ENCODE measurements at regions not wholly inside any gene's neighbourhood (a gene's known extent, or its start where the extent isn't known, plus 50 kb on each side); places are given as distances from the start of the nearest gene placed in this dataset.

DNA sequence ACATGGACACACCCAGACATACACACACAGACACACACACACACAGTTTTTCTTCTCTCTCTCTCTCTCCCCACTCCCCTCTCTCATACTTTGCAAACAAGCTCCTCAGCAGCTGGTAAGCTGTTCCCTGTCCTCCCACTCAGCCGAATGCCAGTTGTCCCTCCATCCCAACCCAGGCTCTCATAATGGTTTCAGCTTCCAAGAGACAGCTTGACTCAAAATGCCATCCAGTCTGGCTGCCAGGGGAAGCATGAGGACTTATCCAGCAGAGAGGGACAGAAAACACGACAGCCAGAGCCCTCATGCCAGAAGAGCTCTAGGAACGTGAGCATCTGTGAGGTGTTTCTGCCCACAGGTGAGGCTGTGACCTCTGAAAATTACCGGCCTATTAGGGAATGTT is 112.6 kb upstream of the SPDL1 start:
- TF ChIP-seq, protein P1, sequence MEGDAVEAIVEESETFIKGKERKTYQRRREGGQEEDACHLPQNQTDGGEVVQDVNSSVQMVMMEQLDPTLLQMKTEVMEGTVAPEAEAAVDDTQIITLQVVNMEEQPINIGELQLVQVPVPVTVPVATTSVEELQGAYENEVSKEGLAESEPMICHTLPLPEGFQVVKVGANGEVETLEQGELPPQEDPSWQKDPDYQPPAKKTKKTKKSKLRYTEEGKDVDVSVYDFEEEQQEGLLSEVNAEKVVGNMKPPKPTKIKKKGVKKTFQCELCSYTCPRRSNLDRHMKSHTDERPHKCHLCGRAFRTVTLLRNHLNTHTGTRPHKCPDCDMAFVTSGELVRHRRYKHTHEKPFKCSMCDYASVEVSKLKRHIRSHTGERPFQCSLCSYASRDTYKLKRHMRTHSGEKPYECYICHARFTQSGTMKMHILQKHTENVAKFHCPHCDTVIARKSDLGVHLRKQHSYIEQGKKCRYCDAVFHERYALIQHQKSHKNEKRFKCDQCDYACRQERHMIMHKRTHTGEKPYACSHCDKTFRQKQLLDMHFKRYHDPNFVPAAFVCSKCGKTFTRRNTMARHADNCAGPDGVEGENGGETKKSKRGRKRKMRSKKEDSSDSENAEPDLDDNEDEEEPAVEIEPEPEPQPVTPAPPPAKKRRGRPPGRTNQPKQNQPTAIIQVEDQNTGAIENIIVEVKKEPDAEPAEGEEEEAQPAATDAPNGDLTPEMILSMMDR (IDR thresholded peaks at IDR 0.05): no peak
- TF ChIP-seq EZH2 (IDR thresholded peaks at IDR 0.05; ENCODE audit: borderline replicate concordance, insufficient read depth, low read depth, low read length, poor library complexity, severe bottlenecking): no peak

Measured in B cell (primary cell).